HepG2 (cell line): ENCODE measurements at regions not wholly inside any gene's neighbourhood (a gene's known extent, or its start where the extent isn't known, plus 50 kb on each side); places are given as distances from the start of the nearest gene placed in this dataset.

Experiments
- DMAP1 ChIP-seq: IDR thresholded peaks from 2 replicates; pipeline ENCODE4 v1.6.1; 2016
- FOXA1 ChIP-seq, 2 experiments: fragments of 450-650 bp in 1 of 2; sonication (generic) in 1 of 2; formaldehyde crosslinking in 1 of 2; IDR thresholded peaks; 2 replicates each; pipeline versions ENCODE4 v1.4.0 to v1.6.1; 2016 to 2020; ENCODE audit warnings: missing genetic modification reagents in 1 of 2
- MED8 ChIP-seq: sonication (generic); formaldehyde crosslinking; IDR thresholded peaks from 2 replicates; pipeline ENCODE4 v1.8.1; 2023; ENCODE audit warnings: mild to moderate bottlenecking, missing genetic modification reagents; ENCODE audit not compliant: insufficient replicate concordance
- NAIF1 ChIP-seq: sonication (generic); formaldehyde crosslinking; IDR thresholded peaks from 2 replicates; pipeline ENCODE4 v1.5.0; 2020; ENCODE audit warnings: mild to moderate bottlenecking, missing genetic modification reagents, borderline replicate concordance
- NR2F6 ChIP-seq, 2 experiments: IDR thresholded peaks; 2 replicates each; pipeline ENCODE4 v1.6.1; 2016; ENCODE audit warnings: antibody characterized with exemption in 1 of 2, mild to moderate bottlenecking in 1 of 2
- PHF21A ChIP-seq: sonication (generic); formaldehyde crosslinking; IDR thresholded peaks from 2 replicates; pipeline ENCODE4 v1.5.0; 2020; ENCODE audit warnings: mild to moderate bottlenecking, missing genetic modification reagents
- POLR2AphosphoS5 ChIP-seq: IDR thresholded peaks from 2 replicates; pipeline ENCODE4 v1.6.1; 2012; ENCODE audit warnings: low read depth, low read length
- SIN3A ChIP-seq: IDR thresholded peaks from 2 replicates; pipeline ENCODE4 v1.6.1; 2011; ENCODE audit warnings: low read depth, mild to moderate bottlenecking, control low read depth, low read length, borderline replicate concordance
- SP5 ChIP-seq: IDR thresholded peaks from 2 replicates; pipeline ENCODE4 v1.6.1; 2016; ENCODE audit warnings: low read depth, borderline replicate concordance
- TEAD3 ChIP-seq: optimal IDR thresholded peaks from 2 replicates; pipeline ENCODE3; 2016; ENCODE audit warnings: borderline replicate concordance
- ZIK1 ChIP-seq: sonication (generic); formaldehyde crosslinking; IDR thresholded peaks from 2 replicates; pipeline ENCODE4 v1.5.0; 2020; ENCODE audit warnings: mild to moderate bottlenecking, low read depth, missing genetic modification reagents, borderline replicate concordance
- ZNF256 ChIP-seq: sonication (generic); formaldehyde crosslinking; conservative IDR thresholded peaks from 2 replicates; pipeline ENCODE4 v1.4.0; 2020; ENCODE audit warnings: missing genetic modification reagents
- ZNF33B ChIP-seq: sonication (generic); formaldehyde crosslinking; IDR thresholded peaks from 2 replicates; pipeline ENCODE4 v1.5.1; 2020; ENCODE audit warnings: mild to moderate bottlenecking, missing genetic modification reagents
- ZNF34 ChIP-seq: sonication (generic); formaldehyde crosslinking; IDR thresholded peaks from 2 replicates; pipeline ENCODE4 v1.4.0; 2020; ENCODE audit warnings: mild to moderate bottlenecking, missing genetic modification reagents, borderline replicate concordance
- TF ChIP-seq, protein P1 (sequence below): IDR thresholded peaks from 2 replicates; pipeline ENCODE4 v1.4.0; 2020; ENCODE audit warnings: mild to moderate bottlenecking, missing genetic modification reagents
- TF ChIP-seq, protein P2 (sequence below), 2 experiments: sonication (generic) in 1 of 2; formaldehyde crosslinking in 1 of 2; IDR thresholded peaks; 2 replicates each; pipeline versions ENCODE4 v1.4.0 to v1.6.1; 2016 to 2020; ENCODE audit warnings: borderline replicate concordance in 1 of 2, low read depth in 1 of 2, mild to moderate bottlenecking in 1 of 2, missing genetic modification reagents in 1 of 2
- TF ChIP-seq, protein P3 (sequence below): sonication (generic); IDR thresholded peaks from 2 replicates; pipeline ENCODE4 v1.6.1; 2016; ENCODE audit warnings: low read depth, borderline replicate concordance

DNA sequence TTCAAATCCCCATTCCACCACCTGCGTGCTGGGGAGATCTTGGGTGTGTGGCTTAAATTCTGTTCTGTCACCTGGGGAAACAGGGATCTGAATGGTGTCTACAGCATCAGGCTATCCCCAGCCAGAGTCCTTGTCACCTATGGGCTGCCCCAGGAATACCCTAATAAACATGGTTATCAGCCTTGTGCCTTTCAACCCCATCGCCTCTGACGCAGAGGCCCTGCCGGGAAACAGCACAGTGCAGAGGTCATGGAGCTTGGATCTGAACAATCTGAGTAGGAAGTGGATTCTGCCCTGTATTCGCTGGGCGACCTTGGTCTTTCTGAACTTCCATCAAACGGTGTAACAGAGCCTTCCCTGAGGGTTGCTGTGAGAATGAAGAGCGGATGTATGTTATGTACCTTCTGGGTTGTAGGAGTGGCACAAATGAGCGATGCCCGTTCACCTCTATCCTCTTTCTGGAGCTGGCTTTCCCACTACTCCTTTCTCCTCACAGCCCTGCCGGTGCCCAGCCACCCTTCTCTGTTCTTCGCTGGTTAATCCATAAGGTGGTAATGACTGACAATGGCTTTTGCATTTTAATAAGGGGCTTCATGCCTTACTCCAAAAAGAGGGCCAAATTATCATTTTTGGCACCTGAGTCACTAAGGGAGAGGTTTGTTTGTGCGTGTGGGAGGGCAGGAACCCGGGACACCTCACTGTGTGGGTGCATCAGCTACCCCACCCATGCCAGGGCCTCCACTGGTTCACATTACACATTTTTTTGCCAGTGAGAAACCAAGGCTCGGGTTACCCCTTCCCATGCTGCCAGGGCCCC, 256.5 kb downstream of the MYCN start (continued):
- no peak for TF ChIP-seq MED8 (CRISPR knock-in tag)
- no peak for TF ChIP-seq ZIK1 (CRISPR knock-in tag)
- TF ChIP-seq, protein P1, sequence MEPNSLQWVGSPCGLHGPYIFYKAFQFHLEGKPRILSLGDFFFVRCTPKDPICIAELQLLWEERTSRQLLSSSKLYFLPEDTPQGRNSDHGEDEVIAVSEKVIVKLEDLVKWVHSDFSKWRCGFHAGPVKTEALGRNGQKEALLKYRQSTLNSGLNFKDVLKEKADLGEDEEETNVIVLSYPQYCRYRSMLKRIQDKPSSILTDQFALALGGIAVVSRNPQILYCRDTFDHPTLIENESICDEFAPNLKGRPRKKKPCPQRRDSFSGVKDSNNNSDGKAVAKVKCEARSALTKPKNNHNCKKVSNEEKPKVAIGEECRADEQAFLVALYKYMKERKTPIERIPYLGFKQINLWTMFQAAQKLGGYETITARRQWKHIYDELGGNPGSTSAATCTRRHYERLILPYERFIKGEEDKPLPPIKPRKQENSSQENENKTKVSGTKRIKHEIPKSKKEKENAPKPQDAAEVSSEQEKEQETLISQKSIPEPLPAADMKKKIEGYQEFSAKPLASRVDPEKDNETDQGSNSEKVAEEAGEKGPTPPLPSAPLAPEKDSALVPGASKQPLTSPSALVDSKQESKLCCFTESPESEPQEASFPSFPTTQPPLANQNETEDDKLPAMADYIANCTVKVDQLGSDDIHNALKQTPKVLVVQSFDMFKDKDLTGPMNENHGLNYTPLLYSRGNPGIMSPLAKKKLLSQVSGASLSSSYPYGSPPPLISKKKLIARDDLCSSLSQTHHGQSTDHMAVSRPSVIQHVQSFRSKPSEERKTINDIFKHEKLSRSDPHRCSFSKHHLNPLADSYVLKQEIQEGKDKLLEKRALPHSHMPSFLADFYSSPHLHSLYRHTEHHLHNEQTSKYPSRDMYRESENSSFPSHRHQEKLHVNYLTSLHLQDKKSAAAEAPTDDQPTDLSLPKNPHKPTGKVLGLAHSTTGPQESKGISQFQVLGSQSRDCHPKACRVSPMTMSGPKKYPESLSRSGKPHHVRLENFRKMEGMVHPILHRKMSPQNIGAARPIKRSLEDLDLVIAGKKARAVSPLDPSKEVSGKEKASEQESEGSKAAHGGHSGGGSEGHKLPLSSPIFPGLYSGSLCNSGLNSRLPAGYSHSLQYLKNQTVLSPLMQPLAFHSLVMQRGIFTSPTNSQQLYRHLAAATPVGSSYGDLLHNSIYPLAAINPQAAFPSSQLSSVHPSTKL (CRISPR knock-in tag) = peak; percentile 96
- peak; percentile 80; the same call in 1 of the 2 replicates for TF ChIP-seq SP5 (CRISPR knock-in tag)
- no peak for TF ChIP-seq ZNF33B (CRISPR knock-in tag)
- TF ChIP-seq, protein P2, sequence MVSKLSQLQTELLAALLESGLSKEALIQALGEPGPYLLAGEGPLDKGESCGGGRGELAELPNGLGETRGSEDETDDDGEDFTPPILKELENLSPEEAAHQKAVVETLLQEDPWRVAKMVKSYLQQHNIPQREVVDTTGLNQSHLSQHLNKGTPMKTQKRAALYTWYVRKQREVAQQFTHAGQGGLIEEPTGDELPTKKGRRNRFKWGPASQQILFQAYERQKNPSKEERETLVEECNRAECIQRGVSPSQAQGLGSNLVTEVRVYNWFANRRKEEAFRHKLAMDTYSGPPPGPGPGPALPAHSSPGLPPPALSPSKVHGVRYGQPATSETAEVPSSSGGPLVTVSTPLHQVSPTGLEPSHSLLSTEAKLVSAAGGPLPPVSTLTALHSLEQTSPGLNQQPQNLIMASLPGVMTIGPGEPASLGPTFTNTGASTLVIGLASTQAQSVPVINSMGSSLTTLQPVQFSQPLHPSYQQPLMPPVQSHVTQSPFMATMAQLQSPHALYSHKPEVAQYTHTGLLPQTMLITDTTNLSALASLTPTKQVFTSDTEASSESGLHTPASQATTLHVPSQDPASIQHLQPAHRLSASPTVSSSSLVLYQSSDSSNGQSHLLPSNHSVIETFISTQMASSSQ (IDR thresholded peaks at IDR 0.05; ENCODE audit: low read depth) = peak; percentile 46; the same call in 1 of the 2 replicates
- TF ChIP-seq, protein P2 (CRISPR knock-in tag; IDR thresholded peaks at IDR 0.05; ENCODE audit: borderline replicate concordance) = peak; percentile 86
- no peak for TF ChIP-seq ZNF34 (CRISPR knock-in tag)
- no peak for TF ChIP-seq FOXA1 (IDR thresholded peaks at IDR 0.05)
- TF ChIP-seq FOXA1 (CRISPR knock-in tag; IDR thresholded peaks at IDR 0.05) = peak; percentile 75
- TF ChIP-seq DMAP1 = 0 out of 2 replicates have a peak, but pooled peaks have one; percentile 37
- peak; percentile 90 for TF ChIP-seq PHF21A
- TF ChIP-seq, protein P3, sequence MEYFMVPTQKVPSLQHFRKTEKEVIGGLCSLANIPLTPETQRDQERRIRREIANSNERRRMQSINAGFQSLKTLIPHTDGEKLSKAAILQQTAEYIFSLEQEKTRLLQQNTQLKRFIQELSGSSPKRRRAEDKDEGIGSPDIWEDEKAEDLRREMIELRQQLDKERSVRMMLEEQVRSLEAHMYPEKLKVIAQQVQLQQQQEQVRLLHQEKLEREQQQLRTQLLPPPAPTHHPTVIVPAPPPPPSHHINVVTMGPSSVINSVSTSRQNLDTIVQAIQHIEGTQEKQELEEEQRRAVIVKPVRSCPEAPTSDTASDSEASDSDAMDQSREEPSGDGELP = no peak
- peak; percentile 88 for TF ChIP-seq TEAD3 (CRISPR knock-in tag)
- no peak for TF ChIP-seq SIN3A
- 0 out of 2 replicates have a peak, but pooled peaks have one; percentile 50 for TF ChIP-seq ZNF256
- peak; percentile 90 for TF ChIP-seq NR2F6 (IDR thresholded peaks at IDR 0.05)
- peak; percentile 93 for TF ChIP-seq NR2F6 (CRISPR knock-in tag; IDR thresholded peaks at IDR 0.05)
- TF ChIP-seq NAIF1 (CRISPR knock-in tag) = no peak
- TF ChIP-seq POLR2AphosphoS5 = no peak
